WTC11 (cell line): ENCODE measurements at regions not wholly inside any gene's neighbourhood (a gene's known extent, or its start where the extent isn't known, plus 50 kb on each side); places are given as distances from the start of the nearest gene placed in this dataset.

Experiments used
- FOXK1 ChIP-seq: sonication (generic); formaldehyde crosslinking; IDR thresholded peaks from 2 replicates; pipeline ENCODE4 v1.8.0; 2022; ENCODE audit warnings: mild to moderate bottlenecking, moderate library complexity, missing genetic modification reagents
- IRF2 ChIP-seq: sonication (generic); formaldehyde crosslinking; IDR thresholded peaks from 2 replicates; pipeline ENCODE4 v1.8.0; 2022; ENCODE audit warnings: low read depth, missing genetic modification reagents, borderline replicate concordance
- NFE2L1 ChIP-seq: sonication (generic); formaldehyde crosslinking; IDR thresholded peaks from 2 replicates; pipeline ENCODE4 v1.8.1; 2023; ENCODE audit warnings: missing genetic modification reagents
- SMAD4 ChIP-seq: sonication (generic); formaldehyde crosslinking; IDR thresholded peaks from 2 replicates; pipeline ENCODE4 v1.8.0; 2022; ENCODE audit warnings: mild to moderate bottlenecking, missing genetic modification reagents
- SP1 ChIP-seq: sonication (generic); formaldehyde crosslinking; conservative IDR thresholded peaks from 2 replicates; pipeline ENCODE4 v1.8.1; 2022; ENCODE audit warnings: missing genetic modification reagents
- TEAD1 ChIP-seq: sonication (generic); formaldehyde crosslinking; IDR thresholded peaks from 2 replicates; pipeline ENCODE4 v1.8.0; 2022; ENCODE audit warnings: mild to moderate bottlenecking, missing genetic modification reagents
- TF ChIP-seq, protein P1 (sequence below): fragments of 200-600 bp; IDR thresholded peaks from 2 replicates; pipeline ENCODE4 v1.8.0; 2022; ENCODE audit warnings: antibody characterized with exemption
- TF ChIP-seq, protein P2 (sequence below): sonication (generic); formaldehyde crosslinking; conservative IDR thresholded peaks from 2 replicates; pipeline ENCODE4 v1.8.1; 2022; ENCODE audit warnings: mild to moderate bottlenecking, missing genetic modification reagents
- TF ChIP-seq, protein P3 (sequence below): sonication (generic); formaldehyde crosslinking; IDR thresholded peaks from 2 replicates; pipeline ENCODE4 v1.8.1; 2023; ENCODE audit warnings: mild to moderate bottlenecking, missing genetic modification reagents, borderline replicate concordance
- TF ChIP-seq, protein P4 (sequence below): sonication (generic); formaldehyde crosslinking; IDR thresholded peaks from 2 replicates; pipeline ENCODE4 v1.8.0; 2022; ENCODE audit warnings: mild to moderate bottlenecking, missing genetic modification reagents
- TF ChIP-seq, protein P5 (sequence below): sonication (generic); formaldehyde crosslinking; IDR thresholded peaks from 2 replicates; pipeline ENCODE4 v1.8.1; 2022; ENCODE audit warnings: mild to moderate bottlenecking, missing genetic modification reagents, moderate library complexity, borderline replicate concordance

DNA sequence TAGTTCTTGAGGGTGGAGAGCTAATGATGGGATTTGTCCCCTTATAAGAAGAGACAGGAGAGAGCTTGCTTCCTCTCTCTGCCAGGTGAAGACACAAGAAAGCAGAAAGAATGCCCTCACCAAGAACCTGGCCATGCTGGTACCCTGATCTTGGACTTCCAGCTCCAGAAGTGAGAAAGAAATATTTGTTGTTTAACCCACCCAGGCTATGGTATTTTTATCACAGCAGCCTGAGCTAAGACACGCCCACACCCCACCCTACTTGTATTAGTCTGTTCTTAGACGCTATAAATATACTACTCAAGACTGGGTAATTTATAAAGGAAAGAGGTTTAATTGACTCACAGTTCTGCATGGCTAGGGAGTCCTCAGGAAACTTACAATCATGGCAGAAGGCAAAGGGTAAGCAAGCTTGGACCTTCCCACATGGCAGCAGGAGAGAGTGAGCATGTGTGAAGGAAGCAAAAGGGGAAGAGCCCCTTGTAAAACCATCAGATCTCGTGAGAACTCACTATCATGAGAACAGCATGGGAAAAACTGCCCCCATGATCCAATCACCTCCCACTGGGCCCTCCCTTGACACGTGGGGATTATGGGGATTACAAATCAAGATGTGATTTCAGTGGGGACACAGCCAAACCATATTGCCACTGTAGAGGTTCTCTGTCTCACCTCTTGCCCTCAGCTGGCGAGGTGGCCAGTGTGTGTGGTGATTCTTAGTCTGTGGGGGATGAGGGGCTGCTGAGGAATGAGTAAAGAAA, 57.4 kb upstream of the RCBTB2 start:
- TF ChIP-seq SMAD4 (CRISPR knock-in tag) (no peak), TEAD1 (CRISPR knock-in tag) (no peak), SP1 (CRISPR knock-in tag) (no peak), FOXK1 (no peak), NFE2L1 (CRISPR knock-in tag) (no peak), IRF2 (CRISPR knock-in tag) (no peak)
- TF ChIP-seq, protein P1, sequence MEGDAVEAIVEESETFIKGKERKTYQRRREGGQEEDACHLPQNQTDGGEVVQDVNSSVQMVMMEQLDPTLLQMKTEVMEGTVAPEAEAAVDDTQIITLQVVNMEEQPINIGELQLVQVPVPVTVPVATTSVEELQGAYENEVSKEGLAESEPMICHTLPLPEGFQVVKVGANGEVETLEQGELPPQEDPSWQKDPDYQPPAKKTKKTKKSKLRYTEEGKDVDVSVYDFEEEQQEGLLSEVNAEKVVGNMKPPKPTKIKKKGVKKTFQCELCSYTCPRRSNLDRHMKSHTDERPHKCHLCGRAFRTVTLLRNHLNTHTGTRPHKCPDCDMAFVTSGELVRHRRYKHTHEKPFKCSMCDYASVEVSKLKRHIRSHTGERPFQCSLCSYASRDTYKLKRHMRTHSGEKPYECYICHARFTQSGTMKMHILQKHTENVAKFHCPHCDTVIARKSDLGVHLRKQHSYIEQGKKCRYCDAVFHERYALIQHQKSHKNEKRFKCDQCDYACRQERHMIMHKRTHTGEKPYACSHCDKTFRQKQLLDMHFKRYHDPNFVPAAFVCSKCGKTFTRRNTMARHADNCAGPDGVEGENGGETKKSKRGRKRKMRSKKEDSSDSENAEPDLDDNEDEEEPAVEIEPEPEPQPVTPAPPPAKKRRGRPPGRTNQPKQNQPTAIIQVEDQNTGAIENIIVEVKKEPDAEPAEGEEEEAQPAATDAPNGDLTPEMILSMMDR = no peak
- TF ChIP-seq, protein P2, sequence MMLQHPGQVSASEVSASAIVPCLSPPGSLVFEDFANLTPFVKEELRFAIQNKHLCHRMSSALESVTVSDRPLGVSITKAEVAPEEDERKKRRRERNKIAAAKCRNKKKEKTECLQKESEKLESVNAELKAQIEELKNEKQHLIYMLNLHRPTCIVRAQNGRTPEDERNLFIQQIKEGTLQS (CRISPR knock-in tag) = no peak
- TF ChIP-seq, protein P3, sequence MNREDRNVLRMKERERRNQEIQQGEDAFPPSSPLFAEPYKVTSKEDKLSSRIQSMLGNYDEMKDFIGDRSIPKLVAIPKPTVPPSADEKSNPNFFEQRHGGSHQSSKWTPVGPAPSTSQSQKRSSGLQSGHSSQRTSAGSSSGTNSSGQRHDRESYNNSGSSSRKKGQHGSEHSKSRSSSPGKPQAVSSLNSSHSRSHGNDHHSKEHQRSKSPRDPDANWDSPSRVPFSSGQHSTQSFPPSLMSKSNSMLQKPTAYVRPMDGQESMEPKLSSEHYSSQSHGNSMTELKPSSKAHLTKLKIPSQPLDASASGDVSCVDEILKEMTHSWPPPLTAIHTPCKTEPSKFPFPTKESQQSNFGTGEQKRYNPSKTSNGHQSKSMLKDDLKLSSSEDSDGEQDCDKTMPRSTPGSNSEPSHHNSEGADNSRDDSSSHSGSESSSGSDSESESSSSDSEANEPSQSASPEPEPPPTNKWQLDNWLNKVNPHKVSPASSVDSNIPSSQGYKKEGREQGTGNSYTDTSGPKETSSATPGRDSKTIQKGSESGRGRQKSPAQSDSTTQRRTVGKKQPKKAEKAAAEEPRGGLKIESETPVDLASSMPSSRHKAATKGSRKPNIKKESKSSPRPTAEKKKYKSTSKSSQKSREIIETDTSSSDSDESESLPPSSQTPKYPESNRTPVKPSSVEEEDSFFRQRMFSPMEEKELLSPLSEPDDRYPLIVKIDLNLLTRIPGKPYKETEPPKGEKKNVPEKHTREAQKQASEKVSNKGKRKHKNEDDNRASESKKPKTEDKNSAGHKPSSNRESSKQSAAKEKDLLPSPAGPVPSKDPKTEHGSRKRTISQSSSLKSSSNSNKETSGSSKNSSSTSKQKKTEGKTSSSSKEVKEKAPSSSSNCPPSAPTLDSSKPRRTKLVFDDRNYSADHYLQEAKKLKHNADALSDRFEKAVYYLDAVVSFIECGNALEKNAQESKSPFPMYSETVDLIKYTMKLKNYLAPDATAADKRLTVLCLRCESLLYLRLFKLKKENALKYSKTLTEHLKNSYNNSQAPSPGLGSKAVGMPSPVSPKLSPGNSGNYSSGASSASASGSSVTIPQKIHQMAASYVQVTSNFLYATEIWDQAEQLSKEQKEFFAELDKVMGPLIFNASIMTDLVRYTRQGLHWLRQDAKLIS (CRISPR knock-in tag) = no peak
- TF ChIP-seq, protein P4, sequence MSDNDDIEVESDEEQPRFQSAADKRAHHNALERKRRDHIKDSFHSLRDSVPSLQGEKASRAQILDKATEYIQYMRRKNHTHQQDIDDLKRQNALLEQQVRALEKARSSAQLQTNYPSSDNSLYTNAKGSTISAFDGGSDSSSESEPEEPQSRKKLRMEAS (CRISPR knock-in tag) = no peak
- TF ChIP-seq, protein P5, sequence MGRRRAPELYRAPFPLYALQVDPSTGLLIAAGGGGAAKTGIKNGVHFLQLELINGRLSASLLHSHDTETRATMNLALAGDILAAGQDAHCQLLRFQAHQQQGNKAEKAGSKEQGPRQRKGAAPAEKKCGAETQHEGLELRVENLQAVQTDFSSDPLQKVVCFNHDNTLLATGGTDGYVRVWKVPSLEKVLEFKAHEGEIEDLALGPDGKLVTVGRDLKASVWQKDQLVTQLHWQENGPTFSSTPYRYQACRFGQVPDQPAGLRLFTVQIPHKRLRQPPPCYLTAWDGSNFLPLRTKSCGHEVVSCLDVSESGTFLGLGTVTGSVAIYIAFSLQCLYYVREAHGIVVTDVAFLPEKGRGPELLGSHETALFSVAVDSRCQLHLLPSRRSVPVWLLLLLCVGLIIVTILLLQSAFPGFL = no peak
